HG02642 (cell line): ENCODE measurements at regions not wholly inside any gene's neighbourhood (a gene's known extent, or its start where the extent isn't known, plus 50 kb on each side); places are given as distances from the start of the nearest gene placed in this dataset.

Experiments
- ATAC-seq: cut with Tn5 transposase; IDR thresholded peaks from one replicate; pipeline ENCODE4 v1.9.1; 2021; ENCODE audit warnings: mild to moderate bottlenecking; ENCODE audit not compliant: unreplicated experiment, poor library complexity

- ATAC-seq: no peak
These were observed 98.9 kb downstream of the SPRY1 start for GRCh38 chr4:123495530-123495929.

GRCh38 chr4:123496421-123496820 lies 99.8 kb downstream of the SPRY1 start:
- no peak for ATAC-seq

GRCh38 chr4:123497340-123497739 lies 100.7 kb downstream of the SPRY1 start:
- ATAC-seq: no peak

DNA sequence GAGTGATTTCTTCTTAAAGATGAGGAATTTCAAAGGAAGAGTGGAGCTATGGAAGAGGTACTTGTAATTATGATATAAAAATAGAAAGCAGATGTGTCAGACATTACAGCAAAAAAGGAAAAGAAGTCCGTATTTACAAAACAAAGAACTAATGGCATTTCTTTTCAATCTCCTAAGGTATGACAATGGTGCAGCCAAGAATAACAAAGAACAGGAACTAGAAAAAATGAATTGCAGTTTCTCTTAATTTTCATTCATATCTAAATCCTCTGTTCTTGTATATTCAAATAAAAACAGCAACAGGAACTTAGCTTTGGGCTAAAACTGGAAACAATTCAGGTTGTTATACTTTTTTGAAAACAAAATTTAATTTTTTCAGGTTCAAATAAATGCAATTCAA lies 105.1 kb downstream of the SPRY1 start:
- ATAC-seq: no peak

GRCh38 chr4:123503698-123504363 lies 107.2 kb downstream of the SPRY1 start:
- no peak for ATAC-seq

DNA sequence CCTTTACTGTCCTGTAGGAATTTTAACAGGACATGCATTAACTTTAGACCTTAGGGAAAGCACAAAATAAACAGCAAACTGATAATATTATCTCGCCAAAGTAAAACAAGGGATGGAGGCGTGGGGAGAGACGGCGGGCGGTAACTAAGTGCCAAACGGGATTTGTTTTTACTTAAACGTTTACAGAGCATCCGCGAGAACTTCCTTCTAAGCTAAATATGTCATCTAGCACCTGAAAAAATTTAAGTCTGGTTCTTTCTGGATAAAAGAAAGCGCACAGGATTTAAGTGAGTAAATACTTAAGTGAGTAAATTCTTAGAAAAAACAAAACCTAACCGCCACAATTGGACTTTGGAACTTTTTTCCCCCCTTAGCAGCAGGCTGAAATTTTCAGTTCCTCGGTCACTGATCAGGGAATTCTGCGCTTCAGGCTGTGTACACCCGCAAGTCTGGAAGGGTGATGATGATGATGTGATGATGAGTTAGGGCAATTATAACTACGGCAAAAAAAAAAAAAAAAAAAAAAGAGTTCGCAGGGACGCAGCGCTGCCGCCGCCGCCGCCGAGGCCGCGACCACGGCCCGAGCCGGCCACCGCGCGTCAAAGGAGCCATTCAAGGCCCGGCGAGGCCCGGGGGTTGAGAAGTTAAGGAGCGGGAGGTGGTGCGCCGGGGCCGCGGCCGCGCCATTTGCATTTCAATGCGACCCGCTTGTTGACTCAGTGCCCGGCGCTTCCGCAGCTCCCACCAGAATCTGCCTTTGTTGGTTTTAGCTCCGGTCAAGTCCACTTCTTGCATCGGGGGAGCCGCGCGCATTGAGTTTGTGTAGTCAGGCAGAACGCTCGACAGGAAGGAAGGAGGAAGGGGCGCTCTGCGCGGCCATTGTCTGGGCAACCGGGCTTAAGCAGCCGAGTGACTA lies 108.8 kb downstream of the SPRY1 start:
- peak; percentile 65 for ATAC-seq

DNA sequence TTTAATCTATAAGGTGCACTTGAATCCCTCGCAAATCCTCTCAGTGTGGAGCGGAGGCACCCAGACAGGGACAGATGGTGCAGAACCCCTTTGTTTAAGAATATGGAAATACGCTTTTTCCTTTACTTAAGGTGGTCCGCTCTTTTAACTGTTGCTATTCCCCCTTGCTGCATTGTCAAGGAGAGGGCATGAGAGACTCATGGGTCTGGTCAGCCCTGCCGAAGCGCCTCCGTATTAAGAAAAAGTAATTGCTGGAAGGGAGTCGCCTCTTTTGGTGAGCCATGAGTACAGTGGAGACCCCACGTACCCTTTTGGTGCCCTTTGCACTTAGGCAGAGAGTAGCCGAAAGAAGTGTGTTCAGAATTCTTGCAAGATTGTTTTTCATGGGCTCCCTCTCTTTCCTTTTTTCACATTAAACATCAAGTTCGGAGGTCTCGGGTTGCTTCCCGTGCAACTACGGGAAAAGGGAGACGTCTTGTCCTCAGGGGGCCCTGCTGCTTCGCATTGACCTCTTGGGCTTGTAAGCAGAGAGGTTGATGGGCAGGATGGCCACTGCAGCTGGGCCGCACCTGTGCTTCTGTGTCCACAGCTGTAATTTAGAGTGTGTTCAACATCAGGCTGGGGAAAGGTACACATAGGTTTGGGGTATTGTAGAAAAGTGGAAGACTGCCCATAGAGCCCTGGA lies 109.6 kb downstream of the SPRY1 start:
- ATAC-seq: no peak

- ATAC-seq: no peak
These were observed 110.8 kb downstream of the SPRY1 start for GRCh38 chr4:123507376-123507775.

- ATAC-seq: no peak
These were observed 113.6 kb downstream of the SPRY1 start for GRCh38 chr4:123510221-123510620.

- ATAC-seq: no peak
These were observed 114.1 kb downstream of the SPRY1 start for GRCh38 chr4:123510659-123511058.

GRCh38 chr4:123516576-123516975 lies 120.0 kb downstream of the SPRY1 start:
- ATAC-seq: no peak

- ATAC-seq: no peak
These were observed 120.6 kb downstream of the SPRY1 start for GRCh38 chr4:123517176-123517575.

DNA sequence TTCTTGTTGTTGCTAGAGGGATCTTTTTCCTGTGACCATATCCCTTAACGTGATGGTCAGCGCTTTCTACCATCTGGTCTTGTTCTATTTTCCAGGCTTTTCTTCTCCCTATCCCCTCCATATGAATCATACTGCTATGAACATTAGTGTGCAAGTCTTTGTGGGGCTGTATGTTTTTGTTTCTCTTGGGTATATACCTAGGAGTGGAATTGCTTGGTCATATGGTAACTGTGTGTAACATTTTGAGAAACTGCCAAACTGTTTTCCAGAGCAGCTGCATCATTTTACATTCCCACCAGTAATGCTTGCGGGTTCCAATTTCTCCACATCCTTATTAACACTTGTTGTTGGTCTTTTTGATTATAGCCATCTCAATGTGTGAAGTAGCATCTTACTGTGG lies 121.4 kb downstream of the SPRY1 start:
- ATAC-seq: no peak

- ATAC-seq: no peak
These were observed 123.7 kb downstream of the SPRY1 start for GRCh38 chr4:123520325-123520724.

DNA sequence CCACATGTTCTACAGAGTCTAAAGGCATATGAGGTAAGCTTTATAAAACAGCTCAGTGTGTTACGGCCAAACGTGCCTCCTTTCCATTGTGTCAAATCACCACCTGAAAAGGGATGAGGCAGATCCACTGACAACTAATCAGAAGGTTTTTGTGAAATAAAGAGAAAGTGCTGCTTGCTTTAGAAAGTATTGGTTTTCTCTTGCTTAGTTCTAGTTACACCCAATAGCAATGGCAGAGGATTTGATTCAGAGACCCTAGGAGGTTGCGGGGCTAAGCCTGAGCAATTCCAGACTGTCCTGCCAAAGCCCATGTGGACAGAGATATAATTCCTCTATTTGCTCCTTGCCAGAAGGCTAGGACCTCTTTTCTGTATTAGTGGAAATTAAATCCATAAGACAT lies 125.5 kb downstream of the SPRY1 start:
- no peak for ATAC-seq

- no peak for ATAC-seq
These were observed 126.1 kb downstream of the SPRY1 start for GRCh38 chr4:123522646-123523045.

GRCh38 chr4:123524958-123525628 lies 128.5 kb downstream of the SPRY1 start:
- ATAC-seq: no peak

GRCh38 chr4:123526511-123526910 lies 129.9 kb downstream of the SPRY1 start:
- no peak for ATAC-seq

DNA sequence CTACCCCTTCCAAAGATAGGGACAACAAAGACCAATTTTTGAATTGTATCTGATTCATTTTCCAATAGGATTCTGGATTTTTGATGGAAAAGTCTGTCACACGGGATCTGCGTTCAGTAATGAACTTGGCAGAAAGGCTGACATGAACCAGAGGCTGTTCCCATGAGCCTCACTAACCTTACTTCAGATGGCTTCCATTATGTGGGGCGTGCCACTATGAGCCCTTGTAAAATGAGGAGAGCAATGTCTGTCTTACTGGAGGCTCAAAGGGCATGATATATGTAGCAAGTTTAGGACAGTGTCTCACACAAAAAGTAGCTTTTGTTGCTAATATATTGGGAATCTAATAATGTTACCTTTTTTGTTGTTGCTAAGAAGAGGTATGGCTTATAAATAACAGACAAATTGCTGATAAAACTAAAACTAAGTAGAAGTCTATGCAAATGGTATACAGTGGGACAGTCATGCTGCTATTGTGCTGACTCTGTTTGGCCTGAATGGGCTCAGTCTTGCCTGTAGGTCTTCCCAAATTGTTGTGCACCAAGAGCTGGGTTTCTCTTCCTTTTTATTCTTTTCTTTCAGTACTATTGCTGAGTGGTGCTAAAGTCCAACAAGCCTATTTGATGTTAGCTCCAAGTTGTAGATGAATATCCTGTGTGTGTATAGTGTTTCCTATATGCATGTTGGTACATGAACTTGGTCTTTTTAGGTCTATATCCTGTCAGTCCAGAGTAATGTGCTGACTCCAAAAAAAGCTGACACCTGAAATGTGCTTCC lies 132.1 kb downstream of the SPRY1 start:
- ATAC-seq: no peak

DNA sequence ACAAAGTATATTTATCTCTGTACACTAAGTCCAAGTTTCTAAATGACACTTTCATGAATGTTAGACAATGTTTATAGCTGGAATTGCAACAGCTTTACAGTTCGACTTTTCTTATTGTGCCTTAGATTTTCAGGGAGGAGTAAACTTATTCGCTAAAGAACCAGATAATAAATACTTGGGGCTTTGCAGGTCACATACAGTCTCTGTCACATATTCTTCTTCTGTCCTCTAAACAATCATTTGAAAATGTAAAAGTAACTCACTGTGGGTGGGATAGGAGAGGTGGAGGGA lies 132.6 kb downstream of the SPRY1 start:
- ATAC-seq: no peak
